Right cardiac atrium (tissue), 5 donors: ENCODE measurements at regions not wholly inside any gene's neighbourhood (a gene's known extent, or its start where the extent isn't known, plus 50 kb on each side); places are given as distances from the start of the nearest gene placed in this dataset.
"Not testable (repeated sequence)": the region's sequence is repeated elsewhere in the genome, so short reads cannot be mapped to it uniquely, and the experiment has no call there.

Experiments used
- ATAC-seq, 2 donors: fragments of 200-7000 bp; cut with Tn5 transposase; one replicate each; pipeline versions ENCODE4 v1.8.0 to v1.9.1; 2020; ENCODE audit warnings: moderate library complexity in 2 of 2, mild to moderate bottlenecking in 1 of 2
- DNase-seq, 3 donors: peaks; one replicate each; pipeline ENCODE4 v3.0.0-alpha.2; 2020
- H3K27ac ChIP-seq: one replicate; pipeline ENCODE4 v1.5.1; 2013; ENCODE audit warnings: mild to moderate bottlenecking, low read length, control low read depth, moderate library complexity
- H3K27me3 ChIP-seq: one replicate; pipeline ENCODE4 v1.6.1; 2013; ENCODE audit not compliant: control insufficient read depth, insufficient read depth
- H3K4me1 ChIP-seq: one replicate; pipeline ENCODE4 v1.6.1; 2013; ENCODE audit warnings: low read length; ENCODE audit not compliant: control insufficient read depth, insufficient read depth
- H3K4me3 ChIP-seq: one replicate; pipeline ENCODE4 v1.5.1; 2013; ENCODE audit warnings: low read length, control low read depth
- H3K9me3 ChIP-seq: one replicate; pipeline ENCODE4 v1.6.1; 2013; ENCODE audit warnings: low read length; ENCODE audit not compliant: control insufficient read depth
- WGBS: extraction: QIAGEN DNeasy Blood & Tissue Kit; methylation state at CpG from one replicate; pipeline ENCODE4 v1.1.7; 2013; 5-methylcytosine and 5-hydroxymethylcytosine counted together
- intact Hi-C, 4 donors: fragments of 100-400 bp; cut with DNase I; formaldehyde crosslinking; loops; one replicate each; pipeline versions ENCODE4 v1.11.0 to v1.14.0; 2022 to 2023
- donor health status: healthy with polysubstance abuse.
- donor health status: DM: no; HTN: yes; CAD: no.
- donor health status: DM: no; HTN: no; CAD: no.
- donor health status: DM: no; HTN: yes; CAD: no; lungs with severe emphysema.
- donor health status: DM: yes; HTN: yes; CAD: no.

- intact Hi-C loops = no loop called here
- ATAC-seq (no peak), DNase-seq (no peak)
- Histone ChIP-seq H3K27me3 (no peaks in the 10 kb centered on the region), H3K27ac (no peak overlapping the region), H3K4me1 (no peaks in the 10 kb centered on the region), H3K4me3 (no peak overlapping the region), H3K9me3 (no peaks in the 10 kb centered on the region)
- WGBS = 83% methylated on average over 5 of the region's 5 CpGs
Observed at GRCh38 chr17:27180322-27180721, 113.6 kb upstream of the WSB1 start.

- ATAC-seq, H3K4me3 ChIP-seq, H3K27ac ChIP-seq, DNase-seq, intact Hi-C loops, H3K4me1 ChIP-seq, H3K27me3 ChIP-seq, H3K9me3 ChIP-seq: not testable (repeated sequence)
- WGBS = 47% methylated on average over 2 of the region's 2 CpGs
Observed at GRCh38 chr17:27181379-27181925, 112.5 kb upstream of the WSB1 start.

- Histone ChIP-seq H3K27me3 (no peaks in the 10 kb centered on the region), H3K9me3 (no peaks in the 10 kb centered on the region), H3K4me3 (no peak overlapping the region), H3K4me1 (no peaks in the 10 kb centered on the region), H3K27ac (no peak overlapping the region)
- WGBS = 84% methylated on average over 3 of the region's 3 CpGs
- DNase-seq = no peak
- ATAC-seq = no peak
- intact Hi-C loops = no loop called here
Observed at GRCh38 chr17:27181935-27182334, 112.0 kb upstream of the WSB1 start.

- DNase-seq = peak; percentile 30 to 58 (median 44)
- intact Hi-C loops = not testable (repeated sequence)
Observed at GRCh38 chr17:27197505-27197904, 96.4 kb upstream of the WSB1 start.

GRCh38 chr17:27199948-27200347 lies 94.0 kb upstream of the WSB1 start:
- Histone ChIP-seq H3K9me3 (peaks cover 2% of the 10 kb centered on the region), H3K4me3 (no peak overlapping the region), H3K27ac (no peak overlapping the region), H3K27me3 (no peaks in the 10 kb centered on the region), H3K4me1 (no peaks in the 10 kb centered on the region)
- DNase-seq (no peak), ATAC-seq (no peak)
- WGBS = 54% methylated on average over 4 of the region's 4 CpGs
- intact Hi-C loops = no loop called here

More at GRCh38 chr17:27197505-27197904, 96.4 kb upstream of the WSB1 start:
- H3K4me1 ChIP-seq, H3K4me3 ChIP-seq, ATAC-seq, H3K27ac ChIP-seq, H3K9me3 ChIP-seq, H3K27me3 ChIP-seq: not testable (repeated sequence)
- WGBS = 35% methylated on average over 8 of the region's 8 CpGs

- intact Hi-C loops = no loop called here
- Histone ChIP-seq H3K4me1 (no peaks in the 10 kb centered on the region), H3K9me3 (peaks cover 2% of the 10 kb centered on the region), H3K27ac (no peak overlapping the region), H3K27me3 (no peaks in the 10 kb centered on the region), H3K4me3 (no peak overlapping the region)
- DNase-seq = no peak
- no peak for ATAC-seq
Observed at GRCh38 chr17:27200476-27200875, 93.4 kb upstream of the WSB1 start.

- ATAC-seq (no peak), DNase-seq (no peak)
- no peak overlapping the region for H3K27ac ChIP-seq
- H3K4me3 ChIP-seq = no peak overlapping the region
- intact Hi-C loops = no loop called here
- WGBS = 76% methylated on average over 3 of the region's 3 CpGs
- peaks cover 2% of the 10 kb centered on the region for H3K9me3 ChIP-seq
- H3K4me1 ChIP-seq = no peaks in the 10 kb centered on the region
- no peaks in the 10 kb centered on the region for H3K27me3 ChIP-seq
Observed at GRCh38 chr17:27203241-27203640, 90.7 kb upstream of the WSB1 start.

GRCh38 chr17:27206447-27206846 lies 87.5 kb upstream of the WSB1 start:
- 42% methylated on average over 4 of the region's 4 CpGs for WGBS
- intact Hi-C loops = no loop called here

GRCh38 chr17:27207073-27207513 lies 86.8 kb upstream of the WSB1 start:
- WGBS = 46% methylated on average over 3 of the region's 3 CpGs
- H3K4me1 ChIP-seq = no peaks in the 10 kb centered on the region
- intact Hi-C loops = no loop called here
- DNase-seq = no peak
- no peaks in the 10 kb centered on the region for H3K27me3 ChIP-seq
- no peaks in the 10 kb centered on the region for H3K9me3 ChIP-seq
- ATAC-seq = peak in 1 of 2 donors; percentile 43
- H3K27ac ChIP-seq = no peak overlapping the region
- H3K4me3 ChIP-seq = no peak overlapping the region

More at GRCh38 chr17:27206447-27206846, 87.5 kb upstream of the WSB1 start:
- no peak overlapping the region for H3K27ac ChIP-seq
- no peaks in the 10 kb centered on the region for H3K9me3 ChIP-seq
- no peaks in the 10 kb centered on the region for H3K4me1 ChIP-seq
- ATAC-seq (no peak), DNase-seq (no peak)
- no peak overlapping the region for H3K4me3 ChIP-seq
- no peaks in the 10 kb centered on the region for H3K27me3 ChIP-seq

GRCh38 chr17:27208370-27208769 lies 85.5 kb upstream of the WSB1 start:
- H3K4me3 ChIP-seq, intact Hi-C loops, H3K27ac ChIP-seq, H3K9me3 ChIP-seq, DNase-seq, H3K4me1 ChIP-seq, ATAC-seq, H3K27me3 ChIP-seq: not testable (repeated sequence)

- no peak for ATAC-seq
Observed at GRCh38 chr17:27209316-27209715, 84.6 kb upstream of the WSB1 start.

GRCh38 chr17:27210809-27211208 lies 83.1 kb upstream of the WSB1 start:
- H3K27me3 ChIP-seq, ATAC-seq, intact Hi-C loops, H3K9me3 ChIP-seq, H3K4me3 ChIP-seq, H3K4me1 ChIP-seq, H3K27ac ChIP-seq, DNase-seq: not testable (repeated sequence)
- WGBS = 63% methylated on average over 1 of the region's 5 CpGs

More at GRCh38 chr17:27209316-27209715, 84.6 kb upstream of the WSB1 start:
- WGBS = 80% methylated on average over 8 of the region's 8 CpGs
- peaks cover 2% of the 10 kb centered on the region for H3K9me3 ChIP-seq
- H3K4me1 ChIP-seq = no peaks in the 10 kb centered on the region
- no peaks in the 10 kb centered on the region for H3K27me3 ChIP-seq
- no peak overlapping the region for H3K4me3 ChIP-seq
- no peak overlapping the region for H3K27ac ChIP-seq
- DNase-seq = no peak
- intact Hi-C loops = no loop called here
